ENCODE measurements at regions not wholly inside any gene's neighbourhood (a gene's known extent, or its start where the extent isn't known, plus 50 kb on each side); places are given as distances from the start of the nearest gene placed in this dataset.

GRCh38 chr13:107373551-107373950, 805.6 kb upstream of the ARGLU1 start:
- peak; percentile 62 for DNase-seq

DNA sequence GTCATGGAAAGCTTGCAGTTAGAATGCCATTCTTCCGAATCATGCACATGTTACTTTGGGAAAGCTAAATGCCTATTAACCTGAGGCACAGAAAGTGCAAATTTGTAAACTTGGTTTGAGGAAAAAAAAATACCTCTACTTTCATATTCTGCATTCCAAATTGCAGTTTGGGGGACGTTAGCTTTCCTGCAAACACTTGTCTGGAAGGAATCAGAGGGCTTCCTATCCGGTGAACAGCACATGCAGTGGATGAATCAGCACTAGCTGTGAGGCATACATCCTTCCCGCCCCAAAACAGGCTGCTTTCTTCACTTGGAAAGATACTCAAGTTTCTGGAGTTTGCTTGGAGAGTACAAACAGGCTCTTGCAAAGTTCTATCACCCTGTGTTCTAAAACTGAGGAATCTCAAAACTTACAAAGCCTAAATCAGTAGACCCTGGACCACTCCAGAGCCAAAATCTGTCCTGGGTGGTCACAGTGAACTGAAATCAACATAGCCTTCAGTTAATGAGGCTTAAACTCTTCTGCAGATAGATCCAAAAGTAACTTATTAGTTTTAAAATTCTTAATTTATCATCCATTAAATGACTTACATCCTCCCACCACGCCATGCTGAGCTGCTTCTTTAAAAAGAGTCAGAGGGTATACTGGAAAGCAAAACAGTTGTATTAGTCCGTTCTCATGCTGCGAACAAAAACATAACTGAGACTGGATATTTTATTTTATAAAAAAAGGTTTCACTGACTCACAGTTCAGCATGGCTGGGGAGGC, 802.3 kb upstream of the ARGLU1 start:
- DNase-seq: peak; percentile 66

GRCh38 chr13:107367258-107367657, 799.3 kb upstream of the ARGLU1 start:
- peak; percentile 29 for DNase-seq

- peak; percentile 20 for DNase-seq
Measured at GRCh38 chr13:107365466-107366215, 797.7 kb upstream of the ARGLU1 start.

- no peak for DNase-seq
Measured at GRCh38 chr13:107364658-107365057, 796.7 kb upstream of the ARGLU1 start.

DNA sequence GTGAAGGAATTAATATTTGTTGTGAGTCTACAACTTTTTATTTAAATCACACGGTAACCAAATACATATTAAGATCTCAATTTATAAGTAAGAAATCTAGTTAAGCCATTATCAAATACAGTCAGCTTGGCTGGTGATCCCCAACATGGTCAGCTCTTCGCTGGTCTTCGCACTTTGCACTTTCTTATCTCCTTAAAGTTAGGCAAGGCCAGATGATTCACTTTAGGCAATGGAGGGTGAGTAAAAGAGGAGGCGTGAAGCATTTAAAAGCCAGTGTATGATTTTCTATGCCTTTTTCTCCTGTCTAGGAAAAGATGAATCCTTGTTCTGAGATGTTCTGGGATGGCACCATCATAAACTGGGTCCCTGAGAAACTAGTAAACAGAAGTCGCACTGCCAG, 793.7 kb upstream of the ARGLU1 start:
- no peak for DNase-seq

GRCh38 chr13:107360010-107360409, 792.1 kb upstream of the ARGLU1 start:
- DNase-seq: no peak

DNA sequence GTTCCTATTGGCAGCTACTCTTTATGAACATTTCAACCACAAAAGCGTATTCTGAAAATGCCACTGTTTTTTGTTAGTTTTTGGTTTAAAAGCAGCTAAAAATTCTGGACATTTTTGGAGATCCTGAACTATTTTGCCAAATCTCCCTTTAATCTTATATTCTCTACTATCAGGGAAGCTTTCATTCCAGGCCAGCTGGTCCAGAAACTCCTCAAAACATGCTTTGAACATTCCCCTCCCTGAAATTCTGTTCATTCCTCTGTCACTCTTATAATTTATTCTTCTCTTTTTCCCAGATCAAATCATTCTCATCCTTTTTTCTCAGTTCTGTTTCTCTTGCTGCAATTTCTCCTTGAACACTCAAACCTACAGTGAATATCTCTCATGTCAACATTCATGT, 790.9 kb upstream of the ARGLU1 start:
- no peak for DNase-seq

DNA sequence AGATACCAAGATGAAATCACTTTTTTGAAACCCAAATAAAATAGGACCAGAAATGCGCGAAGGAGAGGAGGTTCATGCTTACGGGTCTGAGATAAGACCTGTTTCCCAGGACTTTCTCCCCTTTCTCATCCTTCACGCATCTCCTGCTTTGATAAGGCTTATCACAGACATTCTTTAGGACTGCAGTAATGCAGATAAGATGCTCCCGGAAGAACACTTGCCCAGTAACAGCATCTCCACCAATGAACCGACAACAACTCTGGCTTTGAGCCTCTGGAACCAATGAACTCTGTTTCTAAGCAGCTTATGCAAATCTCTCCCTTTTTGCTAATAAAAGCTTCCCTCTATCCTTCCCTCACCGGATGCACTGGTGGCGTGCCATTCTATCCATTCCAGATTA, 783.4 kb upstream of the ARGLU1 start:
- no peak for DNase-seq

DNA sequence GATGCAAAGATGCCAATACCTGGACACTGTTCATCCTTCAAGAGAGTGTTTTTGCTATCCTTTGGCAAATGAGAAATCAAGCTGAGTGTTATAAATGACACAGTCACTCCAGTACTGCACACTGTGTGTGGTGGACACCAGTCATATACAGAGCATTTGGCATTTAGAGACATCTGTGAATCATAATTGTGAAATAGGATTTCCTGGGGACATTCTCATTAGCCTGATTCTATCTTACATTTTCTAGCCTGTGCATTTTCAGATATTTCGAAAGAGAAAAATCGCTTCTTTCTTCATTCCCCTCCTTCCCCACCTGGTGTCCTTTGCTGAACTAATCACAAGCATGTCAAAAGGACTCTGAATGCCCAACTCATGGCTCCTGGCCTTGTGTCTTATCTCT, 781.0 kb upstream of the ARGLU1 start:
- DNase-seq: peak; percentile 33

- DNase-seq: no peak
Measured at GRCh38 chr13:107348471-107348870, 780.5 kb upstream of the ARGLU1 start.

DNA sequence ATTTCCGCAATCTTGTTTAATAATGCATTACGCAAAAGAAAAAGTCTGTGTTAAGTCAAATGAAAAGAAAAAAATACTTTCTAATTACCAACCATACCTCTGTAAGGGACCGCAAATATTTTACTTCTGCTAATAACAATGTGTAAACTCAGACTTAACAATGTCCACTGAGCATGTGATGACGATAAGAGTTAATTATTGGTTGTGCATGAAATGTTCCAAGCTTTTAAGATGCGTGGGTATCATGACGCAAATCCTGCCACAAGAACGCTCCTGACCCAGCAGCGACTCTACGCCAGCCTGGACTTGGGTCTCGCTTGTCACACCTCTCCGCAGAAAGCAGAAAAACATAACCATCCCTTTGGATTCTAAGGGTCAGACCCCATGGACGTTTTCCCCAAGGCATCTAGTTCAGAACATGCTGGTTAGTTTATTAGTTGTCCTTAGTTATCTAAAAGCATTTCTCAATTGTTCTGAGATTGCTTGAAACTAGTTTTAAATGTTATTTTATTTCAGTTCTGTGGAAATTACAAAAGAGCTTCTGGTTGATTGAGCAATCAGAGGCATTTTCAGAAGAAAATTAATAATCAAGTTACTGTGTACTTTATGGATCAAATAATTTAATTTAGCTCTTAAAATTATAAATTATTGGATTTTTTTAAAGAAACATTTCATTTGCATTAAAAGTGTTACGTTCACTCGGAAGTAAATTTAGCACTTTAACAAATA, 779.9 kb upstream of the ARGLU1 start:
- no peak for DNase-seq

GRCh38 chr13:107342747-107343146, 774.8 kb upstream of the ARGLU1 start:
- DNase-seq: no peak

GRCh38 chr13:107339209-107339608, 771.3 kb upstream of the ARGLU1 start:
- DNase-seq: peak; percentile 18

- no peak for DNase-seq
Measured at GRCh38 chr13:107332188-107332587, 764.3 kb upstream of the ARGLU1 start.

- no peak for DNase-seq
Measured at GRCh38 chr13:107331359-107331758, 763.4 kb upstream of the ARGLU1 start.

GRCh38 chr13:107330484-107330883, 762.5 kb upstream of the ARGLU1 start:
- DNase-seq: no peak

GRCh38 chr13:107329991-107330390, 762.1 kb upstream of the ARGLU1 start:
- DNase-seq: no peak

DNA sequence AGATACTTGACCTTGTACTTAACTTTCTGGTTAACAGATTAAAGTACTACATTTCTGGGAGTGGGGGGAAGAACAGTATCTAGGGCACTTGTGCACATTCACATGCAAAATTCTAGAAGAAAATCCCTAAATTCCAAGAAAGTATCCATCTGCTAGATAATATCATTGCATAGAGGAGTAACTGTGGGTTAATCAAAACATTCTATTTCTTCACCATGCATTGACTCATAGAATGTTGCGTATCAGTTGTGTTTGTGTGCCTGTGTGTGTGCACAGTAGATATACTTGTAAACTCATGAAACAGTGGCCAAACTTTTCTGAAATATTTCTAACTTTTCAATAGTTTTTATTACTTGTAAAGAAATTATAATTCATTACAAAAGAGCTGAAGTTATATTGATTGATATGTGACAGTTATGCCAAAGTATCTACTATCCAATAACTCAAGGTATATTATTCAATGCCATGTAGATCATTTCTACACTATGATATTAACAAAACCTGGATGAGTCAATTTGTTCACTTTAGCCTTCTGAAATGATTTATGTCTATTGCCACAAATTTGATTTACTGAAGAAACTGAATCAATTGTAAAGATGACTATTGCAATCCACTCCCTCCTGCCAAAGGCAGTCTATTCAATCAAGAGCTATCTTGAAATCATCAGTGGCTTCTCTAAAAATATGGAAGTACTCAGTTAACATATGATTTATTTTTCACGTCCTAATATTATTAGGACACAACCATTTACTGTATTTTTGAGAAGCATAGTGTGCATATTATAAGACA, 756.7 kb upstream of the ARGLU1 start:
- no peak for DNase-seq

DNA sequence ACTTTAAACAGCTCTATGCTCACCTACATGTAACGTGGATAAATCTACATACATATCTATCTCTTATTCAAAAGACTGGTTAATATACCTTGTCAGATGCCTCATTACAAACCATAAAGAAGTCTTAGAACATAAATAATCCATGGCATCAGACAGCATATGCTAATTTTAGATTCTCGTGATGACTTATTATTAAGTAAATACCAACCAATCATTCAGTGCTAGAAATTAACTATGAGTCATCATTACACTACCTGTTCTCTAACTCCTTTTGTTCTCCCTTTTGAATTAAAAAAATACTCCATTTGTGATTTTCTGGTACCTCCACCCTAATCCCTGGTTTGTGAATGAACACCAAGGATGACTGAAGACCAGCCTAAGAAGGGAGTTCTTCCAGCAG, 754.3 kb upstream of the ARGLU1 start:
- no peak for DNase-seq

DNA sequence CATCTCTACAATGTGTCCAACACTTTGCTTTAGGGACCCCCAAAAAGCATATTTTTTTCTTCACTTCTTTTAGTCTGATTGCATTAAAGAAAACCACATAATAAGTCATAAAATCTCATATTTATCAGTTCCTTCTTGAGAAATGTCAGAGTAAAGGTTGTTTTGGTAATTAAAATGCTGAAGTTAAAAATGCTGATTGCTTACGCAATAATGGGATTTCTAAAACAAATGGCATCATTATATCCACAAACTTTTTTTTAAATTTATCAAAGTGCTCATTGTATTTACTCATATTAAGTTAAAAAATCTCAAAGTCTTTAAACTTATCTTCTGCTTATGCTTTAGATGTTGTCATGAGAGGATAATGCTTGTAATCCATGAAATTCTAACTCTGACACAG, 737.2 kb upstream of the ARGLU1 start:
- no peak for DNase-seq

- DNase-seq: no peak
Measured at GRCh38 chr13:107301724-107302374, 733.9 kb upstream of the ARGLU1 start.

Data from fibroblast of skin of right biceps (primary cell).